Loucy (cell line): ENCODE measurements at regions not wholly inside any gene's neighbourhood (a gene's known extent, or its start where the extent isn't known, plus 50 kb on each side); places are given as distances from the start of the nearest gene placed in this dataset.

Experiments
- H2AFZ ChIP-seq: fragments of 200-600 bp; sonication (generic); 2 replicates; pipeline ENCODE4 v1.6.0; 2016; ENCODE audit warnings: antibody characterized with exemption, mild to moderate bottlenecking, low read length, moderate library complexity
- H3F3A ChIP-seq: fragments of 200-600 bp; 2 replicates; pipeline ENCODE4 v1.6.0; 2016; ENCODE audit warnings: antibody characterized with exemption, low read depth, mild to moderate bottlenecking
- H3K27me3 ChIP-seq: fragments of 200-600 bp; sonication (generic); 2 replicates; pipeline ENCODE4 v1.6.1; 2014; ENCODE audit warnings: low read length, mild to moderate bottlenecking; ENCODE audit not compliant: insufficient read depth, poor library complexity, severe bottlenecking
- H3K36me3 ChIP-seq: fragments of 200-600 bp; sonication (generic); 2 replicates; pipeline ENCODE4 v1.6.1; 2016; ENCODE audit warnings: low read length; ENCODE audit not compliant: insufficient read depth
- H3K4me1 ChIP-seq: fragments of 200-600 bp; sonication (generic); 2 replicates; pipeline ENCODE4 v1.5.1; 2014; ENCODE audit warnings: low read length, mild to moderate bottlenecking; ENCODE audit not compliant: insufficient read depth, poor library complexity, severe bottlenecking
- H3K4me2 ChIP-seq: fragments of 200-600 bp; sonication (generic); 2 replicates; pipeline ENCODE4 v1.6.0; 2014; ENCODE audit warnings: antibody characterized with exemption, low read length, low read depth, mild to moderate bottlenecking; ENCODE audit not compliant: poor library complexity, severe bottlenecking
- H3K4me3 ChIP-seq: fragments of 200-600 bp; sonication (generic); 2 replicates; pipeline ENCODE4 v1.5.1; 2014; ENCODE audit warnings: low read length, mild to moderate bottlenecking, mixed read lengths; ENCODE audit not compliant: poor library complexity, severe bottlenecking
- H3K79me2 ChIP-seq: fragments of 200-600 bp; sonication (generic); 2 replicates; pipeline ENCODE4 v1.6.1; 2014; ENCODE audit warnings: low read length; ENCODE audit not compliant: insufficient read depth
- H3K9ac ChIP-seq: fragments of 200-600 bp; sonication (generic); 2 replicates; pipeline ENCODE4 v1.6.0; 2014; ENCODE audit warnings: mild to moderate bottlenecking, low read depth, low read length, moderate library complexity; ENCODE audit not compliant: poor library complexity, severe bottlenecking
- H3K9me2 ChIP-seq: fragments of 200-600 bp; sonication (generic); replicated peaks from 2 replicates; pipeline ENCODE4 v1.6.1; 2016; ENCODE audit warnings: low read depth, low read length, mixed read lengths
- H3K9me3 ChIP-seq: fragments of 200-600 bp; sonication (generic); 2 replicates; pipeline ENCODE4 v1.6.1; 2014; ENCODE audit warnings: mild to moderate bottlenecking, antibody characterized with exemption, low read length, low read depth; ENCODE audit not compliant: insufficient read depth
- H4K20me1 ChIP-seq: fragments of 200-600 bp; sonication (generic); 2 replicates; pipeline ENCODE4 v1.6.0; 2014; ENCODE audit warnings: antibody characterized with exemption, low read length, mild to moderate bottlenecking; ENCODE audit not compliant: insufficient read depth, poor library complexity, severe bottlenecking
- EZH2phosphoT487 ChIP-seq: fragments of 200-600 bp; IDR thresholded peaks from 2 replicates; pipeline ENCODE4 v1.6.1; 2018; ENCODE audit warnings: antibody characterized with exemption, mild to moderate bottlenecking, moderate library complexity, borderline replicate concordance
- TF ChIP-seq, protein P1 (sequence below): fragments of 200-600 bp; sonication (generic); conservative IDR thresholded peaks from 2 replicates; pipeline ENCODE4 v1.5.1; 2014; ENCODE audit warnings: mild to moderate bottlenecking, antibody characterized with exemption, low read length

DNA sequence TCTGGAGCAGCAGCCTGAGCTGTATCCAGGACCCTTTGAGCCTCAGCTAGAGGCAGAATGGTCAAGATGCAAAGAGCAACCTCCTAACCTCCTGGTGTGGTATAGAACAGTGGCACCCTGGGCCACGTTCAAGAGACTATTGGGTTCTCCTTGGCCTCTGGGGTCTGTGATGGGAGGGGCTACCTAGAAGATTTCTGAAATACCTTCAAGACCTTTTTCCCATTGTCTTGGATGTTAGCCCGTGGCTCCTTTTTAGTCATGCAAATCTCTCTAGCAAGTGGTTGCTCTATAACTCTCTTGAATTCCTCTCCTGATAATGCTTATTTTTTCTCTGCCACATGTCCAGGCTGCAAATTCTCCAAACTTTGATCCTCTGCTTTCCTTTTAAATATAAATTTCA, 106.3 kb upstream of the SULT1C3 start:
- Histone ChIP-seq H3K9me2 (no peaks in the 10 kb centered on the region), H3K27me3 (no peaks in the 10 kb centered on the region), H3K36me3 (no peaks in the 10 kb centered on the region), H3K4me2 (no peak overlapping the region), H3K79me2 (no peaks in the 10 kb centered on the region), H2AFZ (no peak overlapping the region), H3K9ac (no peak overlapping the region), H3K9me3 (no peaks in the 10 kb centered on the region), H3K4me1 (no peaks in the 10 kb centered on the region), H3K4me3 (no peak overlapping the region), H3F3A (no peaks in the 10 kb centered on the region), H4K20me1 (no peaks in the 10 kb centered on the region)
- TF ChIP-seq, protein P1, sequence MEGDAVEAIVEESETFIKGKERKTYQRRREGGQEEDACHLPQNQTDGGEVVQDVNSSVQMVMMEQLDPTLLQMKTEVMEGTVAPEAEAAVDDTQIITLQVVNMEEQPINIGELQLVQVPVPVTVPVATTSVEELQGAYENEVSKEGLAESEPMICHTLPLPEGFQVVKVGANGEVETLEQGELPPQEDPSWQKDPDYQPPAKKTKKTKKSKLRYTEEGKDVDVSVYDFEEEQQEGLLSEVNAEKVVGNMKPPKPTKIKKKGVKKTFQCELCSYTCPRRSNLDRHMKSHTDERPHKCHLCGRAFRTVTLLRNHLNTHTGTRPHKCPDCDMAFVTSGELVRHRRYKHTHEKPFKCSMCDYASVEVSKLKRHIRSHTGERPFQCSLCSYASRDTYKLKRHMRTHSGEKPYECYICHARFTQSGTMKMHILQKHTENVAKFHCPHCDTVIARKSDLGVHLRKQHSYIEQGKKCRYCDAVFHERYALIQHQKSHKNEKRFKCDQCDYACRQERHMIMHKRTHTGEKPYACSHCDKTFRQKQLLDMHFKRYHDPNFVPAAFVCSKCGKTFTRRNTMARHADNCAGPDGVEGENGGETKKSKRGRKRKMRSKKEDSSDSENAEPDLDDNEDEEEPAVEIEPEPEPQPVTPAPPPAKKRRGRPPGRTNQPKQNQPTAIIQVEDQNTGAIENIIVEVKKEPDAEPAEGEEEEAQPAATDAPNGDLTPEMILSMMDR, result no peak
- TF ChIP-seq EZH2phosphoT487, result no peak

DNA sequence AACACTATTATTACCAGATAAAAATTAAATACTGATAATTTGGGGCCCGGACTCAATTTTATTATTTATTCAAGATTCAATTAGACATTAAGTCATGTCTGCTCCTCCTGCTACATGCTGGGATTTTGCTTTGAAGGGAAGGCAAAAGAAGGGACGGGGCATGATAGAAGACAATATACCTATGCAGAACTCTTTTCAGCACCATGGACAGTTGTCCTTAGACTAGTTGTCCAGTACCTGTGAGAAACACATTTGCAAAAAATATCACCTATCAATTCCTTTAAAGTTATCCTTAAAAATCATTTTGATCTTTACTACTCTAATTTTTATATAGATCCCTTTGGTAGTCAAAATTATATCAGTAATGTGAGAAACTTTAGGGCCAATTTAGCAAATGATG, 100.2 kb upstream of the SULT1C3 start:
- H2AFZ ChIP-seq, result no peak overlapping the region
- H3K4me1 ChIP-seq, result no peaks in the 10 kb centered on the region
- no peaks in the 10 kb centered on the region for H3K9me2 ChIP-seq
- H3K9me3 ChIP-seq, result no peaks in the 10 kb centered on the region
- no peak overlapping the region for H3K4me3 ChIP-seq
- no peaks in the 10 kb centered on the region for H3K36me3 ChIP-seq
- TF ChIP-seq EZH2phosphoT487, result no peak
- TF ChIP-seq, protein P1, result no peak
- H3K9ac ChIP-seq, result no peak overlapping the region
- H3K79me2 ChIP-seq, result no peaks in the 10 kb centered on the region
- no peaks in the 10 kb centered on the region for H3F3A ChIP-seq
- no peaks in the 10 kb centered on the region for H4K20me1 ChIP-seq
- no peak overlapping the region for H3K4me2 ChIP-seq
- no peaks in the 10 kb centered on the region for H3K27me3 ChIP-seq

DNA sequence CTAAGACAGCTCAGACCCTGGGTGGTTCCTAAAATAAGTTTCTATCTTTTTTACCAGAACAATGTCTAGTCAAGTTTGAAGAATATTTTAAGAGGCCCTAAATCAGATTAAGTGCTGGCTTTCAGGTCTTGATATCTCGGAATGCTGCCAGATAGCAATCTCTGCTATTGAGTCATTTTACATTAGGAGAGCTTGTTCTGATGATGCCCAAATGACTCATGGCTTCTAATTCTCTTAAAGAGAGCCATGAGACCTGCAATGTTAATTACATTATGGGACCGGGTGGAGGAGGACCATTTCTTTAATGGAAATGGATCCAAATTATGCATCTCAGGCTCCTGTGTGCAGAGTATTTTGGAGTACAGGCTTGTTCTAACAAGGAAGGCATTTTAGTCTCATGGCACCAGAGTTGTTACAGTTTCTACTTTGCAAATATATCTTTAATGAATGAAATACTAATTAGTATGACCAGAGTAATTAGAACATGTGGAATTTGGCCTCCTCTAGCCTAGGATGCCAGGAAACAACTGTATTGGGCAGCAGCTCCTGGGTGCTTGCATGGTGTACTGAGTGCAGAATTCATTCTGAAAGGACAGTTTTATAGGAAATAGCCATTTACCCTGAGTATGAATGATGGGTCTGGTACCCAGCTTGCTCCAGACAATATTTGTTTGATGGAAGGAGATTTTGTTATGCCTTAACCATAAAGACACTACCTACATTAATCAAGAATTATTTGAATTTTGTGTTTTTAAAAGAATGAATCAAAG, 94.0 kb upstream of the SULT1C3 start:
- Histone ChIP-seq H4K20me1 (no peaks in the 10 kb centered on the region), H3K36me3 (no peaks in the 10 kb centered on the region), H3K9ac (no peak overlapping the region), H3F3A (no peaks in the 10 kb centered on the region), H3K79me2 (no peaks in the 10 kb centered on the region), H3K4me1 (no peaks in the 10 kb centered on the region), H3K4me2 (no peak overlapping the region), H3K27me3 (no peaks in the 10 kb centered on the region), H3K4me3 (no peak overlapping the region), H2AFZ (no peak overlapping the region), H3K9me3 (no peaks in the 10 kb centered on the region), H3K9me2 (no peaks in the 10 kb centered on the region)
- no peak for TF ChIP-seq EZH2phosphoT487
- TF ChIP-seq, protein P1, result no peak
